Gastrocnemius medialis (tissue), 4 donors: ENCODE measurements at regions not wholly inside any gene's neighbourhood (a gene's known extent, or its start where the extent isn't known, plus 50 kb on each side); places are given as distances from the start of the nearest gene placed in this dataset.

ENCODE experiments used
- ATAC-seq, 2 donors: fragments of 150-250 bp; one replicate each; pipeline ENCODE4 v1.9.1; 2016
- DNase-seq, 2 donors: peaks; one replicate each; pipeline ENCODE4 v3.0.0-alpha.2; 2019
- H3K27ac ChIP-seq, 4 donors: fragments of 200-600 bp; sonication (generic); 1 replicate in 1 of 4; 2 replicates in 3 of 4; pipeline ENCODE4 v1.5.1; 2016 to 2018; ENCODE audit warnings: mild to moderate bottlenecking in 2 of 4, moderate library complexity in 1 of 4
- H3K27me3 ChIP-seq, 3 donors: fragments of 200-600 bp; sonication (generic) in 2 of 3; 1 replicate in 1 of 3; 2 replicates in 2 of 3; pipeline versions ENCODE4 v1.5.1 to v1.6.0; 2016 to 2019; ENCODE audit warnings: mild to moderate bottlenecking in 1 of 3, moderate library complexity in 1 of 3
- H3K36me3 ChIP-seq, 2 donors: fragments of 200-600 bp; sonication (generic) in 1 of 2; one replicate each; pipeline ENCODE4 v1.5.1; 2017 to 2018
- H3K4me1 ChIP-seq, 2 donors: fragments of 200-600 bp; sonication (generic) in 1 of 2; one replicate each; pipeline ENCODE4 v1.5.1; 2016 to 2017; ENCODE audit warnings: mild to moderate bottlenecking in 2 of 2
- H3K4me3 ChIP-seq, 4 donors: fragments of 200-600 bp; sonication (generic) in 3 of 4; 1 replicate in 1 of 4; 2 replicates in 3 of 4; pipeline ENCODE4 v1.5.1; 2016 to 2019; ENCODE audit warnings: mild to moderate bottlenecking in 2 of 4
- H3K9me3 ChIP-seq, 3 donors: fragments of 200-600 bp; sonication (generic) in 2 of 3; 1 replicate in 1 of 3; 2 replicates in 2 of 3; pipeline ENCODE4 v1.5.1; 2016 to 2019
- POLR2A ChIP-seq, 2 donors: fragments of 450-650 bp; IDR thresholded peaks; one replicate each; pipeline ENCODE4 v1.6.1; 2017; ENCODE audit warnings: antibody characterized with exemption in 2 of 2, mild to moderate bottlenecking in 2 of 2, moderate library complexity in 2 of 2
- in situ Hi-C, 4 donors: fragments of 200-750 bp; cut with MboI; loops; one replicate each; pipeline versions ENCODE4 v1.15.0 to v1.8.0; 2017; ENCODE audit warnings: low sequenced_read_pairs in 4 of 4
- intact Hi-C: fragments of 100-400 bp; cut with DNase I; formaldehyde crosslinking; loops from one replicate; pipeline ENCODE4 v1.15.1; 2023; ENCODE audit warnings: low total_unique reads
- TF ChIP-seq, protein P1 (sequence below), 5 experiments: fragments of 450-650 bp in 3 of 5; fragments of 200-600 bp in 2 of 5; sonication (generic) in 2 of 5; IDR thresholded peaks in 4 of 5; conservative IDR thresholded peaks in 1 of 5; 1 replicate in 4 of 5; 2 replicates in 1 of 5; pipeline ENCODE4 v1.5.1; 2016 to 2019; ENCODE audit warnings: antibody characterized with exemption in 5 of 5, mild to moderate bottlenecking in 3 of 5, moderate library complexity in 3 of 5

DNA sequence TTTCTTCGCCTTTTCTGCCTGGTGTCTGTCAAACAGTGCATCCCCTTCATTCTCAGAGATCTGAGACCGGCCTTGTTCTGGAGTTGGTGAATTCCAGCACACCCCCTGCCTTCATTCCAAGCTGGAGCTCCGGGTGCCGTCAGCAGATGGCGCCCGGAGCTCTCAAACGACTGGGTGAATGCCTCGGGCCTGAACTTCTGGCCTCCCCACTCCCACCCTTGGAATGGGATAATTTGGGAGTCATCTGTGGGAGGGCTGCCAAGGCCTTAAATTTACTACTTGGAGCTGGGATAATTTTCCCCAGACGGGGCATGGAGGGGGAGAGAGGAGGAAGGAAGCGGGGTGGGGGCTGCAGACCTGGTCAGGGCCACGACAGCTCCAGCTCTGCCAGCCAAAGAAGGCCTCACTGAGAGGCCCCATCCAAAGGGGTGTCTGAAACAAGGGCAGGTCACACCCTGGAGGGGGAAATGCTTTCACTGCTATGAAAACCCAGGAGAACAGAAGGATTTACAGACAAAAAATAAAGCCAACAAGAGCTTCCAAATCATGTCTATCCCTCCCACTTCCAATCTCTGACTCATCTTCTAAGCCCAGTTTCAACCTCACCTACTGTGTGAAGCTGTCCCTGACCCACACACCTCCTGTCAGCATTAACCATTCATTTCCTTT lies 187.9 kb downstream of the OPA1 start:
- no peak overlapping the region for H3K27ac ChIP-seq
- peak; percentile 32 to 46 for DNase-seq
- H3K27me3 ChIP-seq: peaks cover 0 to 19% (median 13%) of the 10 kb centered on the region in 3 donors
- in situ Hi-C loops: loop anchor here in 2 of 4 donors (5.0 to 25.0 kb wide), 3 partner anchors 206 to 536 kb away; partner anchors contain the start of gene HES1 (in 2 of the 2)
- peaks cover 5 to 7% of the 10 kb centered on the region in 2 donors for H3K4me1 ChIP-seq
- H3K4me3 ChIP-seq: no peak overlapping the region
- intact Hi-C loops: loop anchor here (1.0 to 10.0 kb wide), 3 partner anchors 294 to 534 kb away; partner anchors contain the start of gene HES1
- no peaks in the 10 kb centered on the region for H3K36me3 ChIP-seq
- H3K9me3 ChIP-seq: no peaks in the 10 kb centered on the region
- TF ChIP-seq, protein P1, sequence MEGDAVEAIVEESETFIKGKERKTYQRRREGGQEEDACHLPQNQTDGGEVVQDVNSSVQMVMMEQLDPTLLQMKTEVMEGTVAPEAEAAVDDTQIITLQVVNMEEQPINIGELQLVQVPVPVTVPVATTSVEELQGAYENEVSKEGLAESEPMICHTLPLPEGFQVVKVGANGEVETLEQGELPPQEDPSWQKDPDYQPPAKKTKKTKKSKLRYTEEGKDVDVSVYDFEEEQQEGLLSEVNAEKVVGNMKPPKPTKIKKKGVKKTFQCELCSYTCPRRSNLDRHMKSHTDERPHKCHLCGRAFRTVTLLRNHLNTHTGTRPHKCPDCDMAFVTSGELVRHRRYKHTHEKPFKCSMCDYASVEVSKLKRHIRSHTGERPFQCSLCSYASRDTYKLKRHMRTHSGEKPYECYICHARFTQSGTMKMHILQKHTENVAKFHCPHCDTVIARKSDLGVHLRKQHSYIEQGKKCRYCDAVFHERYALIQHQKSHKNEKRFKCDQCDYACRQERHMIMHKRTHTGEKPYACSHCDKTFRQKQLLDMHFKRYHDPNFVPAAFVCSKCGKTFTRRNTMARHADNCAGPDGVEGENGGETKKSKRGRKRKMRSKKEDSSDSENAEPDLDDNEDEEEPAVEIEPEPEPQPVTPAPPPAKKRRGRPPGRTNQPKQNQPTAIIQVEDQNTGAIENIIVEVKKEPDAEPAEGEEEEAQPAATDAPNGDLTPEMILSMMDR (IDR thresholded peaks at IDR 0.05 in 4 of 5, conservative IDR thresholded peaks at IDR 0.05 in 1 of 5): peak; percentile 65 to 89 (median 77)
- no peak for TF ChIP-seq POLR2A (IDR thresholded peaks at IDR 0.05)
- ATAC-seq: peak; percentile 80 to 87

DNA sequence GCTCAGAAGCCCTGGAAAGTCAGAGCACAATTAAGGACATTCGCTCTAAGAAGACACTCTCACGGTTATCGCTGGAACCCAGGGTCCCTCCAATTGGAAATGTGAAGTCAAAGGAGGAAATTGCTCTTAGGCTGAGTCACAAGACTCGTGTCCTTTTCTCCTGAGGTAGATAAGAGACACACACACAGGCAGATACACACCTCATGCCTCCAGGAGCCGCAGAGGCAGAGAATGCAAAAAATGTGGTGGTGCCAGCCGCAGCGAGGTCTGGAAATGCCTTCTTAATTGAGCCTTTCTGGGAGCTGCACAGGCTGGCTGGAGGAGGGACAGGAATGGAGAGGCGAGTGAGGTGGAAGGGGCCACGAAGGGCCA lies 189.3 kb downstream of the OPA1 start:
- TF ChIP-seq, protein P1 (IDR thresholded peaks at IDR 0.05 in 4 of 5, conservative IDR thresholded peaks at IDR 0.05 in 1 of 5): no peak
- TF ChIP-seq POLR2A (IDR thresholded peaks at IDR 0.05): no peak
- Histone ChIP-seq H3K27me3 (peaks cover 0 to 19% (median 13%) of the 10 kb centered on the region in 3 donors), H3K4me1 (peaks cover 5 to 7% of the 10 kb centered on the region in 2 donors), H3K36me3 (no peaks in the 10 kb centered on the region), H3K4me3 (no peak overlapping the region), H3K9me3 (no peaks in the 10 kb centered on the region), H3K27ac (no peak overlapping the region)
- intact Hi-C loops (loop anchor here (10.0 kb wide), 1 partner anchor 293 kb away; no protein-coding TSS in a partner anchor), in situ Hi-C loops (loop anchor here in 2 of 4 donors (5.0 to 25.0 kb wide), 3 partner anchors 205 to 535 kb away; partner anchors contain the start of gene HES1 (in 2 of the 2))
- no peak for DNase-seq
- no peak for ATAC-seq

DNA sequence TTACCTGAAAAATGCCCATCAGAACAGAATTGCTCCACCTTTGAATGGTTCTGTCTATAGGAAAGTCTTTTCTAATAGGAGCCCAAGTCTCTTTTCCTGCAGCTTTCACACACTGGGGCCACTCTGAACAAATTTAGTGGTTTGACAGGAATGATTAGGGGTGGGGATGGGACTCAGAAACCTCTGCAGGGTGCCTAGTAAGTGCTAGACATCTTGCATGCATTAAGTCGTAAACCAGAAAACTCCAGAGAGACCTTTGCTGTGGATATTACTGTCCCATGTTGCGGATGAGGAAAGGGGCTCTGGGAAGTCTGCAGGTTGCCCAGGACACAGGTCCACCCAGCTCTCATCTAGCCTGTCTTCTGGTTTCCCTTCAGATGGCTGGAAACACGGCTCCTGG lies 189.7 kb downstream of the OPA1 start:
- intact Hi-C loops (loop anchor here (10.0 kb wide), 1 partner anchor 292 kb away; no protein-coding TSS in a partner anchor), in situ Hi-C loops (loop anchor here in 2 of 4 donors (5.0 to 25.0 kb wide), 3 partner anchors 205 to 535 kb away; partner anchors contain the start of gene HES1 (in 2 of the 2))
- Histone ChIP-seq H3K4me3 (no peak overlapping the region), H3K36me3 (no peaks in the 10 kb centered on the region), H3K9me3 (no peaks in the 10 kb centered on the region), H3K27ac (no peak overlapping the region), H3K27me3 (peaks cover 0 to 15% (median 9%) of the 10 kb centered on the region in 3 donors), H3K4me1 (peaks cover 5 to 7% of the 10 kb centered on the region in 2 donors)
- DNase-seq: no peak
- TF ChIP-seq, protein P1 (IDR thresholded peaks at IDR 0.05 in 4 of 5, conservative IDR thresholded peaks at IDR 0.05 in 1 of 5): no peak
- no peak for TF ChIP-seq POLR2A (IDR thresholded peaks at IDR 0.05)
- ATAC-seq: no peak

DNA sequence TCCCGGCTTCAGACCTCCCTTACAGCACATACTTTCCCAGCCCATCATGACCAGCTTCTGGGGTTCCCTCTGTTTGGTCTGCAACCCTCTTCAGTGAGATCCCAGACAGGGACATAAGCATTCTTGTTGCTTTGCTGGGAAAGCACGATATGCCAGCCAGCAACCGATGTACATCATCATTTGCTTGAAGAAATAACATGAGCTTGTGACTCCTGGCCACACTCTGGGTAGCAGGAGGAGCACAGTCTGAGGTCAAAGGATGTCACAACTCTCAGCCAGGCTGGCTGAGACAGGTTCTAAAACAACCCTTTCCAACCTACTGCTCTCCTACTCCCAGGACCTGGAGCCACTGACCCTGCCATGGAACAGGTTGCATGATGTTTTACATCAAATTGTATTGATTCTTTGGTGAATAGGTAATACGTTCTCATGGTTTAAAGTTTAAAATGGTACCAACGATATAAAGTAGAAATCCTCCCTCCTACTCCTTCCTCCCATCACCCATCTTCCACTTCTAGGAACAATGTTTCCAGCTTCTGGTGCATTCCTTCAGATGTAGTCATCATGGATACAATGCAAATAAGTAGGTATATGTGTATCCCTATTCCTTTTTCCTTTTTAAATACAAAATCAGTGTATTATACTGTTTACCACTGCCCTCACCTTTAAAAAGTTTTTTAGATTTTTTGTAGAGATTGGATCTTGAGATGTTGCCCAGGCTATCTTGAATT lies 190.3 kb downstream of the OPA1 start:
- H3K27ac ChIP-seq: no peak overlapping the region
- no peaks in the 10 kb centered on the region for H3K9me3 ChIP-seq
- H3K36me3 ChIP-seq: no peaks in the 10 kb centered on the region
- in situ Hi-C loops: loop anchor here in 2 of 4 donors (5.0 to 25.0 kb wide), 3 partner anchors 204 to 534 kb away; partner anchors contain the start of gene HES1 (in 2 of the 2)
- H3K4me1 ChIP-seq: peaks cover 10 to 11% of the 10 kb centered on the region in 2 donors
- TF ChIP-seq, protein P1 (IDR thresholded peaks at IDR 0.05 in 4 of 5, conservative IDR thresholded peaks at IDR 0.05 in 1 of 5): no peak
- TF ChIP-seq POLR2A (IDR thresholded peaks at IDR 0.05): no peak
- ATAC-seq: no peak
- intact Hi-C loops: loop anchor here (10.0 kb wide), 1 partner anchor 291 kb away; no protein-coding TSS in a partner anchor
- DNase-seq: no peak
- H3K4me3 ChIP-seq: no peak overlapping the region
- H3K27me3 ChIP-seq: peaks cover 0 to 15% (median 8%) of the 10 kb centered on the region in 3 donors
